DND-41 (cell line): ENCODE measurements at regions not wholly inside any gene's neighbourhood (a gene's known extent, or its start where the extent isn't known, plus 50 kb on each side); places are given as distances from the start of the nearest gene placed in this dataset.

Experiments
- EZH2 ChIP-seq: IDR thresholded peaks from 3 replicates; pipeline ENCODE4 v1.6.1; 2012; ENCODE audit warnings: borderline replicate concordance, low read depth, mild to moderate bottlenecking, moderate library complexity, low read length, inconsistent platforms; ENCODE audit not compliant: severe bottlenecking
- TF ChIP-seq, protein P1 (sequence below): IDR thresholded peaks from 2 replicates; pipeline ENCODE4 v1.5.1; 2012; ENCODE audit warnings: borderline replicate concordance, low read length, moderate library complexity, mild to moderate bottlenecking; ENCODE audit not compliant: poor library complexity, severe bottlenecking; ENCODE audit errors: extremely low read depth

DNA sequence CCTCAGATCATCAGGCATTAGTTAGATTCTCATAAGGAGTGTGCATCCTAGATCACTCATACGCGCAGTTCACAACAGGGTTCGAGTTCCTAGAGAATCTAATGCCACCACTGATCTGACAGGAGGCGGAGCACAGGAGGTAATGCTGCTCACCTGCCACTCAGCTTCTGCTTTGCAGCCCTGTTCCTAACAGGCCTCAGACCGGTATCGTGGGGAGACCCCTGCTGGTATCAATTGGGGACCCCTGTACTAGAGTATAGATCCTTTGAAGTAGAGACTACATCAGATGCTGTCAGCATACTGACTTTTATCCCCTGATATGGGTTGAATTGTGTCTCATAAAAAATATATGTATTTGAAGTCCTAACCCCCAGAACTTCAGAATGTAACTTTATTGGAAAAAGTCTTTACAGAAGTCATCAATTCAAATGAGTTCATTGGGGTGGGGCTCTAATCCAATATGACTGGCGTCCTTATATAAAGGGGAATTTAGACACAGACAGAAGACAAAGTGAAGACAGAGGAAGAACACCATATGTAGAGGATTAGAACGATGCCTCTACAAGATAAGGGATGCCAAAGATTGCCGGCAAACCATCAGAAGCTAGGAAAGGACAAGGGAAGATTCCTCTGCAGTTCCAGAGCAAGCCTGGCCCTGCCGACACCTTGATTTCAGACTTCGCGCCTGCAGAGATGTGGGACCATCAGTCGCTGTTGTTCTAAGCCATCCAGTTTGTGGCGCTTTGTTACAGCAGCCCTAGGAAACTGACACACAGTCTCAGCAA is 104.4 kb upstream of the BTBD3 start:
- TF ChIP-seq, protein P1, sequence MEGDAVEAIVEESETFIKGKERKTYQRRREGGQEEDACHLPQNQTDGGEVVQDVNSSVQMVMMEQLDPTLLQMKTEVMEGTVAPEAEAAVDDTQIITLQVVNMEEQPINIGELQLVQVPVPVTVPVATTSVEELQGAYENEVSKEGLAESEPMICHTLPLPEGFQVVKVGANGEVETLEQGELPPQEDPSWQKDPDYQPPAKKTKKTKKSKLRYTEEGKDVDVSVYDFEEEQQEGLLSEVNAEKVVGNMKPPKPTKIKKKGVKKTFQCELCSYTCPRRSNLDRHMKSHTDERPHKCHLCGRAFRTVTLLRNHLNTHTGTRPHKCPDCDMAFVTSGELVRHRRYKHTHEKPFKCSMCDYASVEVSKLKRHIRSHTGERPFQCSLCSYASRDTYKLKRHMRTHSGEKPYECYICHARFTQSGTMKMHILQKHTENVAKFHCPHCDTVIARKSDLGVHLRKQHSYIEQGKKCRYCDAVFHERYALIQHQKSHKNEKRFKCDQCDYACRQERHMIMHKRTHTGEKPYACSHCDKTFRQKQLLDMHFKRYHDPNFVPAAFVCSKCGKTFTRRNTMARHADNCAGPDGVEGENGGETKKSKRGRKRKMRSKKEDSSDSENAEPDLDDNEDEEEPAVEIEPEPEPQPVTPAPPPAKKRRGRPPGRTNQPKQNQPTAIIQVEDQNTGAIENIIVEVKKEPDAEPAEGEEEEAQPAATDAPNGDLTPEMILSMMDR: no peak
- no peak for TF ChIP-seq EZH2
